GM23338 (cell line): ENCODE measurements at regions not wholly inside any gene's neighbourhood (a gene's known extent, or its start where the extent isn't known, plus 50 kb on each side); places are given as distances from the start of the nearest gene placed in this dataset.

Source experiments
- ATAC-seq: fragments of 200-7000 bp; cut with Tn5 transposase; 3 replicates; pipeline ENCODE4 v1.9.1; 2020
- DNase-seq: peaks from one replicate; pipeline ENCODE4 v3.0.0-alpha.2; 2015; ENCODE audit warnings: low spot score
- H2AFZ ChIP-seq: fragments of 200-600 bp; sonication (generic); 2 replicates; pipeline ENCODE4 v1.8.0; 2016; ENCODE audit warnings: antibody characterized with exemption, mild to moderate bottlenecking, moderate library complexity
- H3F3A ChIP-seq: fragments of 200-600 bp; sonication (generic); replicated peaks from 2 replicates; pipeline ENCODE4 v1.8.0; 2017; ENCODE audit warnings: antibody characterized with exemption, mixed run types, low read depth
- H3K27ac ChIP-seq: fragments of 200-600 bp; sonication (generic); 2 replicates; pipeline ENCODE4 v1.6.1; 2016; ENCODE audit warnings: low read depth
- H3K27me3 ChIP-seq: fragments of 200-600 bp; sonication (generic); 2 replicates; pipeline ENCODE4 v1.8.0; 2016; ENCODE audit warnings: mild to moderate bottlenecking, mixed run types, moderate library complexity; ENCODE audit not compliant: insufficient read depth
- H3K36me3 ChIP-seq: fragments of 200-600 bp; sonication (generic); 2 replicates; pipeline ENCODE4 v1.8.0; 2016; ENCODE audit warnings: mild to moderate bottlenecking; ENCODE audit not compliant: insufficient read depth
- H3K4me1 ChIP-seq: fragments of 200-600 bp; sonication (generic); 2 replicates; pipeline ENCODE4 v1.8.0; 2016; ENCODE audit warnings: mild to moderate bottlenecking, moderate library complexity; ENCODE audit not compliant: insufficient read depth
- H3K4me2 ChIP-seq: fragments of 200-600 bp; sonication (generic); 2 replicates; pipeline ENCODE4 v1.7.1; 2017; ENCODE audit warnings: mixed run types
- H3K4me3 ChIP-seq: fragments of 200-600 bp; sonication (generic); 2 replicates; pipeline ENCODE4 v1.6.1; 2016; ENCODE audit warnings: mixed run types
- H3K79me2 ChIP-seq: fragments of 200-600 bp; sonication (generic); replicated peaks from 2 replicates; pipeline ENCODE4 v1.8.0; 2017; ENCODE audit warnings: mild to moderate bottlenecking; ENCODE audit not compliant: insufficient read depth
- H3K9me2 ChIP-seq: fragments of 200-600 bp; sonication (generic); 2 replicates; pipeline ENCODE4 v1.8.0; 2017; ENCODE audit not compliant: insufficient read depth
- H4K20me1 ChIP-seq: fragments of 200-600 bp; sonication (generic); replicated peaks from 2 replicates; pipeline ENCODE4 v1.8.0; 2017; ENCODE audit warnings: mild to moderate bottlenecking; ENCODE audit not compliant: insufficient read depth
- H3K27ac Mint-ChIP-seq: 2 replicates; pipeline ENCODE4 v1.8.0; 2020; ENCODE audit warnings: inconsistent platforms, mild to moderate bottlenecking, moderate library complexity, mixed read lengths
- H3K27me3 Mint-ChIP-seq: 3 replicates; pipeline ENCODE4 v1.8.0; 2022; ENCODE audit warnings: low read depth, mild to moderate bottlenecking, moderate library complexity, mixed read lengths, inconsistent platforms; ENCODE audit not compliant: insufficient read depth, poor library complexity
- H3K36me3 Mint-ChIP-seq: 3 replicates; pipeline ENCODE4 v1.8.0; 2021; ENCODE audit warnings: low read depth, mild to moderate bottlenecking, inconsistent platforms, moderate library complexity, mixed read lengths
- H3K4me1 Mint-ChIP-seq: 3 replicates; pipeline ENCODE4 v1.8.0; 2020; ENCODE audit warnings: mild to moderate bottlenecking, inconsistent platforms, mixed read lengths
- H3K4me3 Mint-ChIP-seq: 3 replicates; pipeline ENCODE4 v1.8.0; 2021; ENCODE audit warnings: moderate library complexity, mild to moderate bottlenecking, inconsistent platforms, mixed read lengths
- H3K9me3 Mint-ChIP-seq: 3 replicates; pipeline ENCODE4 v1.8.0; 2020; ENCODE audit warnings: moderate library complexity, mild to moderate bottlenecking, inconsistent platforms, mixed read lengths
- CREB1 ChIP-seq: fragments of 250-450 bp; sonication (Bioruptor Pico); IDR thresholded peaks from 2 replicates; pipeline ENCODE4 v1.5.0; 2020; ENCODE audit warnings: low read depth, mild to moderate bottlenecking, moderate library complexity
- ETS1 ChIP-seq: IDR thresholded peaks from 2 replicates; pipeline ENCODE4 v1.6.1; 2016; ENCODE audit warnings: antibody characterized with exemption
- EZH2 ChIP-seq: fragments of 200-600 bp; sonication (generic); IDR thresholded peaks from one replicate; pipeline ENCODE4 v1.8.0; 2017; ENCODE audit warnings: antibody characterized with exemption, mild to moderate bottlenecking, low read depth; ENCODE audit not compliant: unreplicated experiment
- EZH2phosphoT487 ChIP-seq: fragments of 200-600 bp; sonication (generic); IDR thresholded peaks from one replicate; pipeline ENCODE4 v1.8.1; 2018; ENCODE audit warnings: antibody characterized with exemption; ENCODE audit not compliant: unreplicated experiment
- JUNB ChIP-seq: IDR thresholded peaks from one replicate; pipeline ENCODE4 v1.6.1; 2016; ENCODE audit warnings: antibody characterized with exemption; ENCODE audit not compliant: unreplicated experiment
- NANOG ChIP-seq: IDR thresholded peaks from 2 replicates; pipeline ENCODE4 v1.6.1; 2016; ENCODE audit warnings: antibody characterized with exemption, borderline replicate concordance
- POLR2AphosphoS5 ChIP-seq: IDR thresholded peaks from 2 replicates; pipeline ENCODE4 v1.6.1; 2016; ENCODE audit warnings: antibody characterized with exemption, low read depth
- STAT1 ChIP-seq: IDR thresholded peaks from one replicate; pipeline ENCODE4 v1.6.1; 2016; ENCODE audit warnings: antibody characterized with exemption; ENCODE audit not compliant: unreplicated experiment
- ZNF114 ChIP-seq: fragments of 250-450 bp; sonication (Bioruptor Pico); IDR thresholded peaks from 2 replicates; pipeline ENCODE4 v1.5.0; 2020; ENCODE audit warnings: mild to moderate bottlenecking, moderate library complexity
- ZNF331 ChIP-seq: fragments of 250-450 bp; sonication (Bioruptor Pico); IDR thresholded peaks from 2 replicates; pipeline ENCODE4 v1.5.0; 2020; ENCODE audit warnings: low read depth, mild to moderate bottlenecking, moderate library complexity
- TF ChIP-seq, protein P1 (sequence below), 2 experiments: fragments of 200-600 bp in 1 of 2; sonication (generic) in 1 of 2; conservative IDR thresholded peaks; 2 replicates each; pipeline versions ENCODE4 v1.5.1 to v1.6.1; 2016 to 2017; ENCODE audit warnings: antibody characterized with exemption in 2 of 2, low read depth in 2 of 2, mild to moderate bottlenecking in 2 of 2, moderate library complexity in 1 of 2
- TF ChIP-seq, protein P2 (sequence below): IDR thresholded peaks from one replicate; pipeline ENCODE4 v1.6.1; 2018; ENCODE audit warnings: antibody characterized with exemption; ENCODE audit not compliant: unreplicated experiment

- ATAC-seq = no peak
- no peak overlapping the region for H3K27ac Mint-ChIP-seq
- no peak overlapping the region for H3K27ac ChIP-seq
- H3K36me3 Mint-ChIP-seq = peaks cover 74% of the 10 kb centered on the region
- no peak overlapping the region for H3K4me2 ChIP-seq
- no peaks in the 10 kb centered on the region for H3F3A ChIP-seq
- H3K9me3 Mint-ChIP-seq = no peaks in the 10 kb centered on the region
- no peaks in the 10 kb centered on the region for H3K9me2 ChIP-seq
- TF ChIP-seq ZNF114 = no peak
- no peak for TF ChIP-seq EZH2
- no peaks in the 10 kb centered on the region for H3K79me2 ChIP-seq
- no peak for DNase-seq
- H3K27me3 Mint-ChIP-seq = no peaks in the 10 kb centered on the region
- no peak overlapping the region for H3K4me3 ChIP-seq
- H4K20me1 ChIP-seq = no peaks in the 10 kb centered on the region
- no peaks in the 10 kb centered on the region for H3K4me1 Mint-ChIP-seq
- peaks cover 9% of the 10 kb centered on the region for H3K36me3 ChIP-seq
- H3K4me3 Mint-ChIP-seq = no peak overlapping the region
- H2AFZ ChIP-seq = no peak overlapping the region
- no peaks in the 10 kb centered on the region for H3K4me1 ChIP-seq
- H3K27me3 ChIP-seq = no peaks in the 10 kb centered on the region
Observed at GRCh38 chrX:131734621-131735020, 190.7 kb downstream of the OR13H1 start.

DNA sequence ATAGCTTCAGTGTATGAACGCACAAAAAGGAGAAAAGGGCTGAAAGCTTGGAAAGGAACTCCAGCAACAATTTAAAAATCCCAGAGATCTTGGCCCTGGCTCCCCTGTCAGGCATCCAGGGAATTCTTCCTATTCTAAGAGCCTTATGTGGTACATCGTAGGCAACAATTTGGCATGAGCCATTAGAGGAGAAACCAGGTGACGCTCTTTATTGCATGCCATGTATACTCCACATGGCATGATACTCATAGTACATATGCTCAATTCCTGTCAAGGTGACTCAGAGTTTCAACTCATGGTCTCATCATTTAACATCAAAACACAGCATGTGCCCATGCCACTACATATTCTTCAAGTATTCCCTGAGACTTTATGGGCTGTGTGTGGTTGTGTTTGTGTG lies 191.3 kb downstream of the OR13H1 start:
- peaks cover 75% of the 10 kb centered on the region for H3K36me3 Mint-ChIP-seq
- Histone ChIP-seq H3K79me2 (no peaks in the 10 kb centered on the region), H3K27me3 (no peaks in the 10 kb centered on the region), H3K9me2 (no peaks in the 10 kb centered on the region), H4K20me1 (no peaks in the 10 kb centered on the region), H3K4me2 (no peak overlapping the region), H3K4me1 (no peaks in the 10 kb centered on the region), H3F3A (no peaks in the 10 kb centered on the region), H3K36me3 (peaks cover 9% of the 10 kb centered on the region), H3K27ac (no peak overlapping the region), H3K4me3 (no peak overlapping the region), H2AFZ (no peak overlapping the region)
- no peak for ATAC-seq
- no peaks in the 10 kb centered on the region for H3K27me3 Mint-ChIP-seq
- no peak overlapping the region for H3K27ac Mint-ChIP-seq
- no peaks in the 10 kb centered on the region for H3K4me1 Mint-ChIP-seq
- no peak for DNase-seq
- H3K9me3 Mint-ChIP-seq = peaks cover 4% of the 10 kb centered on the region; the same call in 1 of the 3 replicates
- H3K4me3 Mint-ChIP-seq = no peak overlapping the region
- TF ChIP-seq EZH2phosphoT487 (no peak), POLR2AphosphoS5 (no peak), EZH2 (no peak), JUNB (no peak), CREB1 (CRISPR knock-in tag) (no peak), NANOG (no peak), ETS1 (no peak)
- TF ChIP-seq, protein P1, sequence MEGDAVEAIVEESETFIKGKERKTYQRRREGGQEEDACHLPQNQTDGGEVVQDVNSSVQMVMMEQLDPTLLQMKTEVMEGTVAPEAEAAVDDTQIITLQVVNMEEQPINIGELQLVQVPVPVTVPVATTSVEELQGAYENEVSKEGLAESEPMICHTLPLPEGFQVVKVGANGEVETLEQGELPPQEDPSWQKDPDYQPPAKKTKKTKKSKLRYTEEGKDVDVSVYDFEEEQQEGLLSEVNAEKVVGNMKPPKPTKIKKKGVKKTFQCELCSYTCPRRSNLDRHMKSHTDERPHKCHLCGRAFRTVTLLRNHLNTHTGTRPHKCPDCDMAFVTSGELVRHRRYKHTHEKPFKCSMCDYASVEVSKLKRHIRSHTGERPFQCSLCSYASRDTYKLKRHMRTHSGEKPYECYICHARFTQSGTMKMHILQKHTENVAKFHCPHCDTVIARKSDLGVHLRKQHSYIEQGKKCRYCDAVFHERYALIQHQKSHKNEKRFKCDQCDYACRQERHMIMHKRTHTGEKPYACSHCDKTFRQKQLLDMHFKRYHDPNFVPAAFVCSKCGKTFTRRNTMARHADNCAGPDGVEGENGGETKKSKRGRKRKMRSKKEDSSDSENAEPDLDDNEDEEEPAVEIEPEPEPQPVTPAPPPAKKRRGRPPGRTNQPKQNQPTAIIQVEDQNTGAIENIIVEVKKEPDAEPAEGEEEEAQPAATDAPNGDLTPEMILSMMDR (conservative IDR thresholded peaks at IDR 0.05; ENCODE audit: low read depth in 2 of 2) = no peak

GRCh38 chrX:131739823-131740222 lies 195.9 kb downstream of the OR13H1 start:
- H3K4me3 ChIP-seq = no peak overlapping the region
- Mint-ChIP-seq H3K4me1 (no peaks in the 10 kb centered on the region), H3K4me3 (no peak overlapping the region), H3K27ac (no peak overlapping the region), H3K36me3 (peaks cover 82% of the 10 kb centered on the region), H3K9me3 (peaks cover 11% of the 10 kb centered on the region), H3K27me3 (no peaks in the 10 kb centered on the region)
- H3F3A ChIP-seq = no peaks in the 10 kb centered on the region
- no peaks in the 10 kb centered on the region for H4K20me1 ChIP-seq
- H3K4me1 ChIP-seq = no peaks in the 10 kb centered on the region
- H3K79me2 ChIP-seq = no peaks in the 10 kb centered on the region
- H3K9me2 ChIP-seq = no peaks in the 10 kb centered on the region
- no peak for DNase-seq
- no peak for ATAC-seq
- peaks cover 14% of the 10 kb centered on the region for H3K36me3 ChIP-seq
- H3K4me2 ChIP-seq = no peak overlapping the region
- H3K27me3 ChIP-seq = no peaks in the 10 kb centered on the region
- no peak overlapping the region for H2AFZ ChIP-seq
- no peak overlapping the region for H3K27ac ChIP-seq
- TF ChIP-seq ZNF114 = no peak
- no peak for TF ChIP-seq EZH2
- no peak for TF ChIP-seq CREB1 (CRISPR knock-in tag)
- no peak for TF ChIP-seq STAT1
- TF ChIP-seq ZNF331 (CRISPR knock-in tag) = no peak
- TF ChIP-seq JUNB = no peak
- no peak for TF ChIP-seq EZH2phosphoT487
- no peak for TF ChIP-seq ETS1
- TF ChIP-seq, protein P2, sequence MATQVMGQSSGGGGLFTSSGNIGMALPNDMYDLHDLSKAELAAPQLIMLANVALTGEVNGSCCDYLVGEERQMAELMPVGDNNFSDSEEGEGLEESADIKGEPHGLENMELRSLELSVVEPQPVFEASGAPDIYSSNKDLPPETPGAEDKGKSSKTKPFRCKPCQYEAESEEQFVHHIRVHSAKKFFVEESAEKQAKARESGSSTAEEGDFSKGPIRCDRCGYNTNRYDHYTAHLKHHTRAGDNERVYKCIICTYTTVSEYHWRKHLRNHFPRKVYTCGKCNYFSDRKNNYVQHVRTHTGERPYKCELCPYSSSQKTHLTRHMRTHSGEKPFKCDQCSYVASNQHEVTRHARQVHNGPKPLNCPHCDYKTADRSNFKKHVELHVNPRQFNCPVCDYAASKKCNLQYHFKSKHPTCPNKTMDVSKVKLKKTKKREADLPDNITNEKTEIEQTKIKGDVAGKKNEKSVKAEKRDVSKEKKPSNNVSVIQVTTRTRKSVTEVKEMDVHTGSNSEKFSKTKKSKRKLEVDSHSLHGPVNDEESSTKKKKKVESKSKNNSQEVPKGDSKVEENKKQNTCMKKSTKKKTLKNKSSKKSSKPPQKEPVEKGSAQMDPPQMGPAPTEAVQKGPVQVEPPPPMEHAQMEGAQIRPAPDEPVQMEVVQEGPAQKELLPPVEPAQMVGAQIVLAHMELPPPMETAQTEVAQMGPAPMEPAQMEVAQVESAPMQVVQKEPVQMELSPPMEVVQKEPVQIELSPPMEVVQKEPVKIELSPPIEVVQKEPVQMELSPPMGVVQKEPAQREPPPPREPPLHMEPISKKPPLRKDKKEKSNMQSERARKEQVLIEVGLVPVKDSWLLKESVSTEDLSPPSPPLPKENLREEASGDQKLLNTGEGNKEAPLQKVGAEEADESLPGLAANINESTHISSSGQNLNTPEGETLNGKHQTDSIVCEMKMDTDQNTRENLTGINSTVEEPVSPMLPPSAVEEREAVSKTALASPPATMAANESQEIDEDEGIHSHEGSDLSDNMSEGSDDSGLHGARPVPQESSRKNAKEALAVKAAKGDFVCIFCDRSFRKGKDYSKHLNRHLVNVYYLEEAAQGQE = no peak
- TF ChIP-seq NANOG = no peak
